HCT116 (cell line): ENCODE measurements at regions not wholly inside any gene's neighbourhood (a gene's known extent, or its start where the extent isn't known, plus 50 kb on each side); places are given as distances from the start of the nearest gene placed in this dataset.

Experiments
- ATAC-seq: fragments of 200-7000 bp; cut with Tn5 transposase; 2 replicates; pipeline ENCODE4 v1.9.1; 2020; ENCODE audit warnings: mild to moderate bottlenecking, moderate library complexity
- BruUV-seq: library from RNA; stranded (reverse); fragments of 400-500 nt; replicated peaks from 2 replicates; lab custom pipeline; 2021; lab: Mats Ljungman, UMichigan
- CTCF ChIA-PET: fragments of 300-600 bp; sonication (Branson Sonifier 250); formaldehyde crosslinking; loops from one replicate; lab custom pipeline; 2021; ENCODE audit warnings: antibody characterized with exemption; lab: Charles Lee
- POLR2A ChIA-PET: fragments of 300-600, 350-600 bp; sonication (Branson Sonifier 250); formaldehyde crosslinking; loops from one replicate; lab custom pipeline; 2021; ENCODE audit warnings: antibody characterized with exemption; lab: Charles Lee
- RAD21 ChIA-PET, 2 experiments: fragments of 300-600 bp; sonication (Branson Sonifier 250); formaldehyde crosslinking; loops; one replicate each; lab custom pipeline; 2023; ENCODE audit warnings: low total read pairs in 2 of 2; ENCODE audit not compliant: uncharacterized antibody in 2 of 2, unreplicated experiment in 2 of 2, low non-redundant PET in 1 of 2; lab: Charles Lee
- DNase-seq: peaks from one replicate; pipeline ENCODE4 v3.0.0-alpha.2; 2010; ENCODE audit warnings: low read depth, low spot score
- H2AFZ ChIP-seq: fragments of 200-600 bp; shearing (Covaris generic), sonication (generic); 2 replicates; pipeline ENCODE4 v1.6.1; 2017; ENCODE audit warnings: low read depth, mixed run types, mixed read lengths, antibody characterized with exemption, low read length; ENCODE audit not compliant: poor library complexity, severe bottlenecking
- H3K27ac ChIP-seq: 2 replicates; pipeline ENCODE4 v1.5.1; 2012; ENCODE audit warnings: low read depth, low read length
- H3K27me3 ChIP-seq: fragments of 200-600 bp; sonication (generic); 2 replicates; pipeline ENCODE4 v1.6.1; 2016; ENCODE audit warnings: mixed run types, low read length, mixed read lengths; ENCODE audit not compliant: insufficient read depth
- H3K36me3 ChIP-seq, 2 experiments: fragments of 200-500 bp in 1 of 2; fragments of 200-600 bp in 1 of 2; sonication (Bioruptor generic) in 1 of 2; sonication (generic) in 1 of 2; 2 replicates each; pipeline versions ENCODE4 v1.5.1 to v1.6.1; 2014 to 2016; ENCODE audit warnings: low read length in 2 of 2, inconsistent platforms in 1 of 2, mixed read lengths in 1 of 2, mixed run types in 1 of 2; ENCODE audit not compliant: insufficient read depth in 2 of 2, control insufficient read depth in 1 of 2
- H3K4me1 ChIP-seq, 2 experiments: fragments of 200-600 bp in 1 of 2; sonication (generic) in 1 of 2; 2 replicates each; pipeline versions ENCODE4 v1.5.1 to v1.6.1; 2012 to 2017; ENCODE audit warnings: low read length in 2 of 2, inconsistent platforms in 1 of 2, mild to moderate bottlenecking in 1 of 2, mixed read lengths in 1 of 2, mixed run types in 1 of 2, moderate library complexity in 1 of 2; ENCODE audit not compliant: insufficient read depth in 2 of 2, control insufficient read depth in 1 of 2
- H3K4me2 ChIP-seq: fragments of 200-600 bp; sonication (generic); 2 replicates; pipeline ENCODE4 v1.6.1; 2017; ENCODE audit warnings: mixed run types, low read length, mixed read lengths
- H3K4me3 ChIP-seq, 2 experiments: fragments of 200-600 bp in 1 of 2; sonication (generic) in 1 of 2; replicated peaks in 1 of 2; 2 replicates each; pipeline ENCODE4 v1.5.1; 2011 to 2016; ENCODE audit warnings: low read length in 2 of 2, control low read depth in 1 of 2, low read depth in 1 of 2, mild to moderate bottlenecking in 1 of 2, mixed read lengths in 1 of 2, mixed run types in 1 of 2
- H3K79me2 ChIP-seq: fragments of 200-600 bp; sonication (generic); 2 replicates; pipeline ENCODE4 v1.6.1; 2017; ENCODE audit warnings: mild to moderate bottlenecking, mixed run types, low read length, moderate library complexity, mixed read lengths; ENCODE audit not compliant: insufficient read depth
- H3K9ac ChIP-seq: fragments of 200-600 bp; sonication (generic); 2 replicates; pipeline ENCODE4 v1.6.1; 2016; ENCODE audit warnings: low read length, mixed read lengths
- H3K9me2 ChIP-seq: fragments of 200-600 bp; sonication (generic), shearing (Covaris generic); 2 replicates; pipeline ENCODE4 v1.6.1; 2017; ENCODE audit warnings: mixed run types, mild to moderate bottlenecking, moderate library complexity; ENCODE audit not compliant: insufficient read depth
- H3K9me3 ChIP-seq, 2 experiments: fragments of 200-500 bp in 1 of 2; fragments of 200-600 bp in 1 of 2; sonication (Bioruptor generic) in 1 of 2; sonication (generic) in 1 of 2; 2 replicates each; pipeline ENCODE4 v1.6.1; 2014 to 2017; ENCODE audit warnings: low read length in 2 of 2, mixed read lengths in 2 of 2, inconsistent platforms in 1 of 2, low read depth in 1 of 2, mild to moderate bottlenecking in 1 of 2, mixed run types in 1 of 2, moderate library complexity in 1 of 2; ENCODE audit not compliant: control insufficient read depth in 1 of 2, insufficient read depth in 1 of 2
- H4K20me1 ChIP-seq: fragments of 200-600 bp; sonication (generic), shearing (Covaris generic); 2 replicates; pipeline ENCODE4 v1.6.1; 2017; ENCODE audit warnings: mixed run types, mild to moderate bottlenecking, moderate library complexity; ENCODE audit not compliant: insufficient read depth
- CBX3 ChIP-seq: IDR thresholded peaks from 2 replicates; pipeline ENCODE4 v1.6.1; 2012; ENCODE audit warnings: low read depth
- CTCF ChIP-seq, 3 experiments: fragments of 200-600 bp in 1 of 3; sonication (generic) in 1 of 3; IDR thresholded peaks in 2 of 3; conservative IDR thresholded peaks in 1 of 3; 2 replicates each; pipeline ENCODE4 v1.5.1; 2012 to 2017; ENCODE audit warnings: low read depth in 2 of 3, low read length in 2 of 3, antibody characterized with exemption in 1 of 3, borderline replicate concordance in 1 of 3, control low read depth in 1 of 3, mild to moderate bottlenecking in 1 of 3, mixed read lengths in 1 of 3, mixed run types in 1 of 3, moderate library complexity in 1 of 3; ENCODE audit not compliant: insufficient read depth in 1 of 3
- FOSL1 ChIP-seq: IDR thresholded peaks from 2 replicates; pipeline ENCODE4 v1.6.1; 2012; ENCODE audit warnings: low read depth
- POLR2A ChIP-seq: IDR thresholded peaks from 2 replicates; pipeline ENCODE4 v1.7.0; 2011; ENCODE audit warnings: borderline replicate concordance; ENCODE audit not compliant: insufficient read depth, insufficient read length; ENCODE audit errors: extremely low read depth
- RAD21 ChIP-seq: IDR thresholded peaks from 2 replicates; pipeline ENCODE4 v1.6.1; 2012; ENCODE audit warnings: low read depth, mild to moderate bottlenecking
- SP1 ChIP-seq: IDR thresholded peaks from 2 replicates; pipeline ENCODE4 v1.6.1; 2012; ENCODE audit warnings: low read depth
- SRF ChIP-seq: IDR thresholded peaks from 2 replicates; pipeline ENCODE4 v1.6.1; 2012; ENCODE audit warnings: low read depth
- intact Hi-C: fragments of 100-400 bp; cut with micrococcal nuclease; formaldehyde crosslinking; loops from 2 replicates; pipeline ENCODE4 v1.10.0; 2022
- TF ChIP-seq, protein P1 (sequence below): IDR thresholded peaks from 2 replicates; pipeline ENCODE4 v1.6.1; 2012; ENCODE audit warnings: low read depth

- no peak for DNase-seq
- no peaks in the 10 kb centered on the region for H3K9me3 ChIP-seq
- H3K4me2 ChIP-seq = no peak overlapping the region
- H4K20me1 ChIP-seq = no peaks in the 10 kb centered on the region
- H3K4me3 ChIP-seq = no peak overlapping the region
- TF ChIP-seq POLR2A (no peak), SRF (no peak), SP1 (no peak)
- H3K9ac ChIP-seq = no peak overlapping the region
- CTCF ChIA-PET = interaction anchor here (1.2 to 1.4 kb wide), 2 partner anchors 9 to 103 kb away, joined by 4 to 5 read pairs; no protein-coding TSS in a partner anchor
- no peaks in the 10 kb centered on the region for H3K36me3 ChIP-seq
- RAD21 ChIA-PET = no interaction called here
- H3K4me1 ChIP-seq = no peaks in the 10 kb centered on the region
- ATAC-seq = no peak
- H3K9me2 ChIP-seq = no peaks in the 10 kb centered on the region
- intact Hi-C loops = no loop called here
- H3K79me2 ChIP-seq = no peaks in the 10 kb centered on the region
- POLR2A ChIA-PET = no interaction called here
- H3K27ac ChIP-seq = no peak overlapping the region
- no peaks in the 10 kb centered on the region for H3K27me3 ChIP-seq
- no TSS peak for BruUV-seq
- H2AFZ ChIP-seq = no peak overlapping the region
Measured at GRCh38 chr17:68803164-68803929, 151.8 kb downstream of the ABCA8 start.

DNA sequence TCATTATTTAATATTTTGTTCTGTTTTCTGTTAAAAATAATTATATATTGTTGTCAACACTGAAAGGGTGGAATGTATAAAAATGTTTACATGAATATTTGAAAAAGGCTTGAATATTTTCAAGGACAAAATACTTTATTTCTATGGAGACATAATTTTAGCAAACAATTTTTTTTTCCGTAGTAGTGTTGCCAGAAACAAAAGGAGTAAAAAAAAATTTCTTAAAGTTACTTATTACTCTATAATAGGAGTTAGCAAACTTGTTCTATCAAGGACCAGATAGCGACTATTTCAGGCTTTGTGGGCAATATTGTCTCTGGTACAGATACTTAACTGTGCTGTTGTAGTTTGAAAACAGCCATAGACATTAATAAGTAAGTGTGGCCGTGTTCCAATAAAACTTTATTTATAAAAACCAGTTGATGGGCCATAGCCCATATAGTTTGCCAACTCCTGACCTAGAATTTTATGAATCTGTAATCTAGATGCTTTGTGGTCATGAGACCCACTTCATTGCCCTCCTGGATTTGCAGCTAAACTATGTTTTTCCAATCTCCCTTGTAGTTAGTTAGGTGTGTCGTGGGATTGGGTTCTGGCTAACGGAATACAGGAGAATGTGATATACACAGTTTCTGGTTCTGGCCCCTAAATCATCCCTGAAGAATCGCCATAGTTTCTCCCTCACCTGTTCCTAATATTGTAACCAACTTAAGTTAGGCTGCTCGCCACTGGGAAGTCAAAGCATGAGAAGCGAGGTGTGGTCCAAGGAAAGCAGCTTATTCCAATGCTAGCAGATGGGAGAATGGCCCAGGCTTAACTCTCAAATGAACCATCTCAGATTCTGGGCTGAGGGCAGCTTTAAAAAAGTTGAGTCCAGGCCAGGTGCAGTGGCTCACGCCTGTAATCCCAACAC, 153.6 kb downstream of the ABCA8 start:
- no TSS peak for BruUV-seq
- intact Hi-C loops = no loop called here
- TF ChIP-seq SRF (no peak), RAD21 (no peak), CTCF (IDR thresholded peaks at IDR 0.05 in 2 of 3, conservative IDR thresholded peaks at IDR 0.05 in 1 of 3; ENCODE audit: borderline replicate concordance in 1 of 3, insufficient read depth in 1 of 3, low read depth in 2 of 3, low read length in 2 of 3) (no peak), CBX3 (no peak), FOSL1 (no peak)
- TF ChIP-seq, protein P1, sequence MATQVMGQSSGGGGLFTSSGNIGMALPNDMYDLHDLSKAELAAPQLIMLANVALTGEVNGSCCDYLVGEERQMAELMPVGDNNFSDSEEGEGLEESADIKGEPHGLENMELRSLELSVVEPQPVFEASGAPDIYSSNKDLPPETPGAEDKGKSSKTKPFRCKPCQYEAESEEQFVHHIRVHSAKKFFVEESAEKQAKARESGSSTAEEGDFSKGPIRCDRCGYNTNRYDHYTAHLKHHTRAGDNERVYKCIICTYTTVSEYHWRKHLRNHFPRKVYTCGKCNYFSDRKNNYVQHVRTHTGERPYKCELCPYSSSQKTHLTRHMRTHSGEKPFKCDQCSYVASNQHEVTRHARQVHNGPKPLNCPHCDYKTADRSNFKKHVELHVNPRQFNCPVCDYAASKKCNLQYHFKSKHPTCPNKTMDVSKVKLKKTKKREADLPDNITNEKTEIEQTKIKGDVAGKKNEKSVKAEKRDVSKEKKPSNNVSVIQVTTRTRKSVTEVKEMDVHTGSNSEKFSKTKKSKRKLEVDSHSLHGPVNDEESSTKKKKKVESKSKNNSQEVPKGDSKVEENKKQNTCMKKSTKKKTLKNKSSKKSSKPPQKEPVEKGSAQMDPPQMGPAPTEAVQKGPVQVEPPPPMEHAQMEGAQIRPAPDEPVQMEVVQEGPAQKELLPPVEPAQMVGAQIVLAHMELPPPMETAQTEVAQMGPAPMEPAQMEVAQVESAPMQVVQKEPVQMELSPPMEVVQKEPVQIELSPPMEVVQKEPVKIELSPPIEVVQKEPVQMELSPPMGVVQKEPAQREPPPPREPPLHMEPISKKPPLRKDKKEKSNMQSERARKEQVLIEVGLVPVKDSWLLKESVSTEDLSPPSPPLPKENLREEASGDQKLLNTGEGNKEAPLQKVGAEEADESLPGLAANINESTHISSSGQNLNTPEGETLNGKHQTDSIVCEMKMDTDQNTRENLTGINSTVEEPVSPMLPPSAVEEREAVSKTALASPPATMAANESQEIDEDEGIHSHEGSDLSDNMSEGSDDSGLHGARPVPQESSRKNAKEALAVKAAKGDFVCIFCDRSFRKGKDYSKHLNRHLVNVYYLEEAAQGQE = no peak
- TF ChIP-seq, all 23 proteins: peak for 0
- H3K9me2 ChIP-seq = no peaks in the 10 kb centered on the region
- no peaks in the 10 kb centered on the region for H3K27me3 ChIP-seq
- no peak overlapping the region for H3K27ac ChIP-seq
- no peak overlapping the region for H3K9ac ChIP-seq
- H3K9me3 ChIP-seq = no peaks in the 10 kb centered on the region
- ATAC-seq (no peak), DNase-seq (no peak)
- H3K4me2 ChIP-seq = no peak overlapping the region
- RAD21 ChIA-PET = no interaction called here
- no peaks in the 10 kb centered on the region for H3K36me3 ChIP-seq
- no peak overlapping the region for H3K4me3 ChIP-seq
- H4K20me1 ChIP-seq = no peaks in the 10 kb centered on the region
- POLR2A ChIA-PET = no interaction called here
- no peaks in the 10 kb centered on the region for H3K4me1 ChIP-seq
- no peak overlapping the region for H2AFZ ChIP-seq
- CTCF ChIA-PET = interaction anchor here (0.9 kb wide), 1 partner anchor 105 kb away, joined by 3 read pairs; no protein-coding TSS in a partner anchor
- H3K79me2 ChIP-seq = no peaks in the 10 kb centered on the region
